ENCODE measurements at regions not wholly inside any gene's neighbourhood (a gene's known extent, or its start where the extent isn't known, plus 50 kb on each side); places are given as distances from the start of the nearest gene placed in this dataset.

DNA sequence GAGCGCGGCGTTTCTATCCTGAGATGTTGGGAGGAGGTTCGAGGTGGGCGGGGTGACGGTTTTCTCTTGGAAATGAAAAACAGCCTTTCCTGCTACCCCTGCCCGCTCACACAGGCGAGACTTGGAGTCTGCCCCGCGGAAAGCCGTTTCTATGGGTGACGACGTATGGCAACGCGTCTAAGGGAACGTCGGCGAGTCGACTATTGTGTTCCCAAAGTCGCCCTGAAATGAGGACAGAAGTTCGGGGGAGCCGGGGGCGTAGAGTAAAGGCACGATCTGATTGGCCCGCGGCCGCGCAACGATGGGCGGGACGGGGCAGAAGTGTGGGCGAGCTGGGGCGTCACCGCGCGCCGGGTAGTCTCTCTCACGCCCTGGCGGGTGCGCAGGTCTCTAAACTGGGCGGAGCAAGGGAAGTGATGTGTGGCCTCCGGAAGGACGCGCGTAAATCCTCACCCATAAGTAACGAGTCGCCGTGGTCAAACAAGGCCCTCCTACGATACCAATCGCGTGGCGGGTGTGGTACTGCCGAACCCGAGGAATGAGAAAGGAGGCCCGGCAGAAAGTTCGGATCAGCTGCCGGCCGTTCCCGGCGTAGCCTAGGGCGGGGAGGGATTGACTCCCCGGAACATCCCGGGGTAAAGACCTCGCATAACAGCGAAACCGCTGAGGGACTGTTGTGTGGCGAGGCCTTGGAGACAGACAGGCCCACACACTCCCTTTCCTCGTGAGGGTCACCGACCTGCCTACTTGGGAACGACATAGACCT, 89.6 kb downstream of the FAM161A start (continued):
- TF ChIP-seq CBX8 (IDR thresholded peaks at IDR 0.05; ENCODE audit: borderline replicate concordance, low read depth, low read length) (no peak), HDAC2 (IDR thresholded peaks at IDR 0.05; ENCODE audit: borderline replicate concordance in 1 of 2, low read depth in 2 of 2, low read length in 2 of 2) (peak; percentile 48 to 57; a peak in 2 of 4 replicates), CTBP2 (IDR thresholded peaks at IDR 0.05; ENCODE audit: borderline replicate concordance, insufficient read depth, insufficient read length, low read length) (no peak), SUZ12 (IDR thresholded peaks at IDR 0.05; ENCODE audit: low read length) (no peak), POLR2A (IDR thresholded peaks at IDR 0.05; ENCODE audit: control extremely low read depth in 1 of 2, low read depth in 2 of 2, low read length in 2 of 2) (peak; percentile 54 to 83), POU5F1 (IDR thresholded peaks at IDR 0.05; ENCODE audit: low read depth, low read length) (no peak), KDM5A (IDR thresholded peaks at IDR 0.05; ENCODE audit: low read length) (0 out of 2 replicates have a peak, but pooled peaks have one; percentile 26), RBBP5 (IDR thresholded peaks at IDR 0.05; ENCODE audit: borderline replicate concordance, low read depth, low read length) (no peak), HDAC6 (IDR thresholded peaks at IDR 0.05; ENCODE audit: low read depth, low read length) (no peak), BACH1 (IDR thresholded peaks at IDR 0.05; ENCODE audit: low read length) (peak; percentile 11; the same call in 1 of the 2 replicates), SIX5 (IDR thresholded peaks at IDR 0.05; ENCODE audit: low read depth, low read length) (no peak), SP4 (IDR thresholded peaks at IDR 0.05; ENCODE audit: low read length) (0 out of 2 replicates have a peak, but pooled peaks have one; percentile 32), POLR2AphosphoS5 (IDR thresholded peaks at IDR 0.05; ENCODE audit: low read depth, low read length) (peak; percentile 95), SP1 (IDR thresholded peaks at IDR 0.05; ENCODE audit: low read depth, low read length) (peak; percentile 60; the same call in 1 of the 2 replicates), SP2 (IDR thresholded peaks at IDR 0.05; ENCODE audit: low read length) (no peak), ASH2L (IDR thresholded peaks at IDR 0.05; ENCODE audit: low read length) (peak; percentile 76), NRF1 (IDR thresholded peaks at IDR 0.05; ENCODE audit: low read depth, low read length) (peak; percentile 38; the same call in 1 of the 2 replicates), CHD1 (IDR thresholded peaks at IDR 0.05; ENCODE audit: low read depth, low read length) (no peak), GABPA (IDR thresholded peaks at IDR 0.05; ENCODE audit: borderline replicate concordance, insufficient read depth, low read length) (peak; percentile 48; the same call in 1 of the 2 replicates), TAF1 (IDR thresholded peaks at IDR 0.05; ENCODE audit: low read depth, low read length) (peak; percentile 81), CREB1 (IDR thresholded peaks at IDR 0.05) (peak; percentile 96), KDM4A (IDR thresholded peaks at IDR 0.05; ENCODE audit: low read depth, low read length, severe bottlenecking) (peak; percentile 93), SRF (IDR thresholded peaks at IDR 0.05; ENCODE audit: low read depth, low read length) (peak; percentile 52)
- TF ChIP-seq, protein P1, sequence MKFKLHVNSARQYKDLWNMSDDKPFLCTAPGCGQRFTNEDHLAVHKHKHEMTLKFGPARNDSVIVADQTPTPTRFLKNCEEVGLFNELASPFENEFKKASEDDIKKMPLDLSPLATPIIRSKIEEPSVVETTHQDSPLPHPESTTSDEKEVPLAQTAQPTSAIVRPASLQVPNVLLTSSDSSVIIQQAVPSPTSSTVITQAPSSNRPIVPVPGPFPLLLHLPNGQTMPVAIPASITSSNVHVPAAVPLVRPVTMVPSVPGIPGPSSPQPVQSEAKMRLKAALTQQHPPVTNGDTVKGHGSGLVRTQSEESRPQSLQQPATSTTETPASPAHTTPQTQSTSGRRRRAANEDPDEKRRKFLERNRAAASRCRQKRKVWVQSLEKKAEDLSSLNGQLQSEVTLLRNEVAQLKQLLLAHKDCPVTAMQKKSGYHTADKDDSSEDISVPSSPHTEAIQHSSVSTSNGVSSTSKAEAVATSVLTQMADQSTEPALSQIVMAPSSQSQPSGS (IDR thresholded peaks at IDR 0.05; ENCODE audit: low read length), result peak; percentile 79

Data from H1 (cell line).